BLaER1 treated with 17β-estradiol and CSF1 and Interleukin-3, amounts not matched to agents 10 nM and 100 nM (cell line): ENCODE measurements at regions not wholly inside any gene's neighbourhood (a gene's known extent, or its start where the extent isn't known, plus 50 kb on each side); places are given as distances from the start of the nearest gene placed in this dataset.
"Not testable (repeated sequence)": the region's sequence is repeated elsewhere in the genome, so short reads cannot be mapped to it uniquely, and the experiment has no call there.

Experiments
- H3K27ac ChIP-seq, 11 experiments: shearing (Covaris generic); formaldehyde crosslinking; 2 replicates each; pipeline ENCODE4 v1.8.1; 2022
- H3K27me3 ChIP-seq, 11 experiments: shearing (Covaris generic); formaldehyde crosslinking; 2 replicates each; pipeline ENCODE4 v1.8.1; 2022
- H3K36me3 ChIP-seq, 11 experiments: shearing (Covaris generic); formaldehyde crosslinking; 2 replicates each; pipeline ENCODE4 v1.8.1; 2022
- H3K4me1 ChIP-seq, 10 experiments: shearing (Covaris generic); formaldehyde crosslinking; 2 replicates each; pipeline ENCODE4 v1.8.1; 2022
- H3K4me2 ChIP-seq, 11 experiments: shearing (Covaris generic); formaldehyde crosslinking; 2 replicates each; pipeline ENCODE4 v1.8.1; 2022
- H3K4me3 ChIP-seq, 10 experiments: shearing (Covaris generic); formaldehyde crosslinking; 2 replicates each; pipeline ENCODE4 v1.8.1; 2022
- H3K9ac ChIP-seq, 11 experiments: shearing (Covaris generic); formaldehyde crosslinking; 2 replicates each; pipeline ENCODE4 v1.8.1; 2022
- H3K9me3 ChIP-seq, 11 experiments: shearing (Covaris generic); formaldehyde crosslinking; replicated peaks in 1 of 11; 2 replicates each; pipeline ENCODE4 v1.8.1; 2022
- H4K20me1 ChIP-seq, 11 experiments: shearing (Covaris generic); formaldehyde crosslinking; 2 replicates each; pipeline ENCODE4 v1.8.1; 2022
- Cebpa-rat ChIP-seq, 11 experiments: shearing (Covaris generic); IDR thresholded peaks; 2 replicates each; pipeline ENCODE4 v1.8.1; 2022

GRCh38 chr15:22224241-22224671 is 143.9 kb downstream of the OR4M2 start:
- no peak for TF ChIP-seq Cebpa-rat (IDR thresholded peaks at IDR 0.05)

GRCh38 chr15:22224961-22225360 is 144.6 kb downstream of the OR4M2 start:
- Histone ChIP-seq H3K4me1 (peaks cover 0 to 20% (median 11%) of the 10 kb centered on the region in 10 experiments; a peak in 18 of 20 replicates), H4K20me1 (peaks cover 0 to 21% (median 0%) of the 10 kb centered on the region in 11 experiments; a peak in 2 of 22 replicates), H3K27me3 (peaks cover 0 to 11% (median 0%) of the 10 kb centered on the region in 11 experiments; a peak in 1 of 22 replicates)
- H3K9me3 ChIP-seq, H3K27ac ChIP-seq, H3K4me2 ChIP-seq, H3K4me3 ChIP-seq, H3K36me3 ChIP-seq, H3K9ac ChIP-seq: not testable (repeated sequence)

More at GRCh38 chr15:22224241-22224671, 143.9 kb downstream of the OR4M2 start:
- Histone ChIP-seq H3K36me3 (no peaks in the 10 kb centered on the region), H3K27me3 (peaks cover 0 to 11% (median 0%) of the 10 kb centered on the region in 11 experiments; a peak in 1 of 22 replicates), H3K9me3 (no peaks in the 10 kb centered on the region), H3K4me2 (no peak overlapping the region), H3K27ac (no peak overlapping the region), H3K4me1 (peaks cover 0 to 20% (median 11%) of the 10 kb centered on the region in 10 experiments; a peak in 18 of 20 replicates), H3K9ac (no peak overlapping the region), H4K20me1 (peaks cover 0 to 21% (median 0%) of the 10 kb centered on the region in 11 experiments; a peak in 2 of 22 replicates), H3K4me3 (no peak overlapping the region)

GRCh38 chr15:22226034-22226790 is 145.9 kb downstream of the OR4M2 start:
- H4K20me1 ChIP-seq = peaks cover 0 to 21% (median 0%) of the 10 kb centered on the region in 11 experiments; a peak in 2 of 22 replicates
- no peak for TF ChIP-seq Cebpa-rat (IDR thresholded peaks at IDR 0.05)
- no peak overlapping the region for H3K27ac ChIP-seq
- peaks cover 0 to 16% (median 7%) of the 10 kb centered on the region in 10 experiments; a peak in 18 of 20 replicates for H3K4me1 ChIP-seq
- no peaks in the 10 kb centered on the region for H3K36me3 ChIP-seq
- H3K4me2 ChIP-seq = no peak overlapping the region; a peak in 1 of 22 replicates
- H3K4me3 ChIP-seq = no peak overlapping the region
- H3K9ac ChIP-seq = no peak overlapping the region
- H3K27me3 ChIP-seq = peaks cover 0 to 11% (median 0%) of the 10 kb centered on the region in 11 experiments; a peak in 1 of 22 replicates
- H3K9me3 ChIP-seq = no peaks in the 10 kb centered on the region

GRCh38 chr15:22227411-22228100 is 147.2 kb downstream of the OR4M2 start:
- H3K27me3 ChIP-seq = peaks cover 0 to 11% (median 0%) of the 10 kb centered on the region in 11 experiments; a peak in 1 of 22 replicates
- H3K4me2 ChIP-seq = no peak overlapping the region; a peak in 1 of 22 replicates
- H4K20me1 ChIP-seq = peaks cover 0 to 21% (median 0%) of the 10 kb centered on the region in 11 experiments; a peak in 2 of 22 replicates
- no peak for TF ChIP-seq Cebpa-rat (IDR thresholded peaks at IDR 0.05)
- no peaks in the 10 kb centered on the region for H3K9me3 ChIP-seq
- H3K4me3 ChIP-seq = no peak overlapping the region
- H3K36me3 ChIP-seq = no peaks in the 10 kb centered on the region
- peaks cover 0 to 8% (median 0%) of the 10 kb centered on the region in 10 experiments; a peak in 3 of 20 replicates for H3K4me1 ChIP-seq
- no peak overlapping the region; a peak in 1 of 22 replicates for H3K9ac ChIP-seq
- H3K27ac ChIP-seq = no peak overlapping the region

GRCh38 chr15:22228101-22228762 is 147.9 kb downstream of the OR4M2 start:
- Histone ChIP-seq H3K4me3 (no peak overlapping the region), H3K4me2 (no peak overlapping the region), H3K27ac (no peak overlapping the region), H3K36me3 (no peaks in the 10 kb centered on the region), H3K9ac (no peak overlapping the region; a peak in 1 of 22 replicates), H3K9me3 (no peaks in the 10 kb centered on the region), H3K4me1 (peaks cover 0 to 8% (median 0%) of the 10 kb centered on the region in 10 experiments; a peak in 3 of 20 replicates), H4K20me1 (peaks cover 0 to 21% (median 0%) of the 10 kb centered on the region in 11 experiments; a peak in 2 of 22 replicates), H3K27me3 (peaks cover 0 to 11% (median 0%) of the 10 kb centered on the region in 11 experiments; a peak in 1 of 22 replicates)
- no peak for TF ChIP-seq Cebpa-rat (IDR thresholded peaks at IDR 0.05)

GRCh38 chr15:22229990-22230819 is 149.9 kb downstream of the OR4M2 start:
- H3K4me3 ChIP-seq = no peak overlapping the region
- H3K4me2 ChIP-seq = no peak overlapping the region
- no peak for TF ChIP-seq Cebpa-rat (IDR thresholded peaks at IDR 0.05)
- peaks cover 6 to 16% (median 11%) of the 10 kb centered on the region in 11 experiments; a peak in 20 of 22 replicates for H3K9me3 ChIP-seq
- peaks cover 0 to 11% (median 0%) of the 10 kb centered on the region in 11 experiments; a peak in 1 of 22 replicates for H3K27me3 ChIP-seq
- peaks cover 0 to 21% (median 0%) of the 10 kb centered on the region in 11 experiments; a peak in 2 of 22 replicates for H4K20me1 ChIP-seq
- H3K27ac ChIP-seq = no peak overlapping the region
- no peak overlapping the region for H3K9ac ChIP-seq
- no peaks in the 10 kb centered on the region for H3K36me3 ChIP-seq
- H3K4me1 ChIP-seq = peaks cover 0 to 8% (median 0%) of the 10 kb centered on the region in 10 experiments; a peak in 3 of 20 replicates

GRCh38 chr15:22231603-22232002 is 151.3 kb downstream of the OR4M2 start:
- Histone ChIP-seq H3K4me3 (no peak overlapping the region), H3K36me3 (no peaks in the 10 kb centered on the region), H3K4me1 (peaks cover 0 to 2% (median 0%) of the 10 kb centered on the region in 10 experiments; a peak in 1 of 20 replicates), H4K20me1 (peaks cover 0 to 14% (median 0%) of the 10 kb centered on the region in 11 experiments; a peak in 2 of 22 replicates), H3K4me2 (no peak overlapping the region), H3K27ac (no peak overlapping the region), H3K27me3 (peaks cover 0 to under 1% (median 0%) of the 10 kb centered on the region in 11 experiments; a peak in 1 of 22 replicates), H3K9ac (no peak overlapping the region), H3K9me3 (peaks cover 6 to 18% (median 11%) of the 10 kb centered on the region in 11 experiments; a peak in 20 of 22 replicates)
- no peak for TF ChIP-seq Cebpa-rat (IDR thresholded peaks at IDR 0.05)

GRCh38 chr15:22232675-22233074 is 152.3 kb downstream of the OR4M2 start:
- Histone ChIP-seq H3K9me3 (peaks cover 6 to 18% (median 11%) of the 10 kb centered on the region in 11 experiments; a peak in 20 of 22 replicates), H3K27me3 (no peaks in the 10 kb centered on the region), H3K4me2 (no peak overlapping the region), H3K4me1 (peaks cover 0 to 1% (median 0%) of the 10 kb centered on the region in 10 experiments; a peak in 2 of 20 replicates), H3K27ac (no peak overlapping the region), H3K4me3 (no peak overlapping the region), H3K9ac (no peak overlapping the region), H3K36me3 (no peaks in the 10 kb centered on the region), H4K20me1 (peaks cover 0 to 6% (median 0%) of the 10 kb centered on the region in 11 experiments; a peak in 2 of 22 replicates)
- TF ChIP-seq Cebpa-rat (IDR thresholded peaks at IDR 0.05) = no peak

GRCh38 chr15:22235261-22235930 is 155.1 kb downstream of the OR4M2 start:
- H3K27me3 ChIP-seq, H3K4me2 ChIP-seq, H4K20me1 ChIP-seq, H3K9ac ChIP-seq, H3K27ac ChIP-seq, H3K36me3 ChIP-seq, H3K4me3 ChIP-seq: not testable (repeated sequence)
- Histone ChIP-seq H3K9me3 (peaks cover 6 to 18% (median 11%) of the 10 kb centered on the region in 11 experiments; a peak in 20 of 22 replicates), H3K4me1 (peaks cover 10 to 29% (median 19%) of the 10 kb centered on the region in 10 experiments)
